HFF-Myc (cell line): ENCODE measurements at regions not wholly inside any gene's neighbourhood (a gene's known extent, or its start where the extent isn't known, plus 50 kb on each side); places are given as distances from the start of the nearest gene placed in this dataset.

Experiments
- DNase-seq: peaks from one replicate; pipeline ENCODE4 v3.0.0-alpha.2; 2011; ENCODE audit warnings: low read depth; ENCODE audit errors: extremely low read depth
- H3K4me3 ChIP-seq: replicated peaks from 2 replicates; pipeline ENCODE4 v1.5.1; 2011; ENCODE audit warnings: low read depth, mild to moderate bottlenecking, control low read depth, low read length
- TF ChIP-seq, protein P1 (sequence below): IDR thresholded peaks from 2 replicates; pipeline ENCODE4 v1.5.1; 2012; ENCODE audit warnings: mild to moderate bottlenecking, low read depth, low read length, control low read depth; ENCODE audit errors: missing control alignments

DNA sequence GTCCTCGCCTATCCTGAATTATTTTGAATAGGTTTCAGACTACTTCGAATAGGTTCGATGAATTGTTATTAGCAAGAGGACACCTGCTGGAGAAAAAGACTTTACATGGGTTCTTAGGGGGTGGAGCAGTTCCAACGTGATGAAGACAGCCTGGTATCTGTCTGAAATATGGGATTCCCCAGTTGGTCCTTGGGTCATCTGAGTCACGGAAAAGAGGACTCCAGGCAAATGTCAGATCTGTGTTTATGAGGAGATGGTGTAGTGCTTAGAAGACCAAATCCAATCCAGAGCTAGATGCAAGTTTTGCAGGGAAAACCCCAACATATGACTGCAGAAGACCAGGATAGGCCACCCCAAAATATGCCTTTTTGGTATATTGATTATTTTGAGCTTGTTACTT lies 98.9 kb upstream of the IGSF10 start:
- DNase-seq: no peak
- H3K4me3 ChIP-seq: no peak overlapping the region
- TF ChIP-seq, protein P1, sequence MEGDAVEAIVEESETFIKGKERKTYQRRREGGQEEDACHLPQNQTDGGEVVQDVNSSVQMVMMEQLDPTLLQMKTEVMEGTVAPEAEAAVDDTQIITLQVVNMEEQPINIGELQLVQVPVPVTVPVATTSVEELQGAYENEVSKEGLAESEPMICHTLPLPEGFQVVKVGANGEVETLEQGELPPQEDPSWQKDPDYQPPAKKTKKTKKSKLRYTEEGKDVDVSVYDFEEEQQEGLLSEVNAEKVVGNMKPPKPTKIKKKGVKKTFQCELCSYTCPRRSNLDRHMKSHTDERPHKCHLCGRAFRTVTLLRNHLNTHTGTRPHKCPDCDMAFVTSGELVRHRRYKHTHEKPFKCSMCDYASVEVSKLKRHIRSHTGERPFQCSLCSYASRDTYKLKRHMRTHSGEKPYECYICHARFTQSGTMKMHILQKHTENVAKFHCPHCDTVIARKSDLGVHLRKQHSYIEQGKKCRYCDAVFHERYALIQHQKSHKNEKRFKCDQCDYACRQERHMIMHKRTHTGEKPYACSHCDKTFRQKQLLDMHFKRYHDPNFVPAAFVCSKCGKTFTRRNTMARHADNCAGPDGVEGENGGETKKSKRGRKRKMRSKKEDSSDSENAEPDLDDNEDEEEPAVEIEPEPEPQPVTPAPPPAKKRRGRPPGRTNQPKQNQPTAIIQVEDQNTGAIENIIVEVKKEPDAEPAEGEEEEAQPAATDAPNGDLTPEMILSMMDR: no peak

- no peak overlapping the region for H3K4me3 ChIP-seq
- TF ChIP-seq, protein P1: no peak
- DNase-seq: no peak
Observed at GRCh38 chr3:151558661-151559060, 97.8 kb upstream of the IGSF10 start.

DNA sequence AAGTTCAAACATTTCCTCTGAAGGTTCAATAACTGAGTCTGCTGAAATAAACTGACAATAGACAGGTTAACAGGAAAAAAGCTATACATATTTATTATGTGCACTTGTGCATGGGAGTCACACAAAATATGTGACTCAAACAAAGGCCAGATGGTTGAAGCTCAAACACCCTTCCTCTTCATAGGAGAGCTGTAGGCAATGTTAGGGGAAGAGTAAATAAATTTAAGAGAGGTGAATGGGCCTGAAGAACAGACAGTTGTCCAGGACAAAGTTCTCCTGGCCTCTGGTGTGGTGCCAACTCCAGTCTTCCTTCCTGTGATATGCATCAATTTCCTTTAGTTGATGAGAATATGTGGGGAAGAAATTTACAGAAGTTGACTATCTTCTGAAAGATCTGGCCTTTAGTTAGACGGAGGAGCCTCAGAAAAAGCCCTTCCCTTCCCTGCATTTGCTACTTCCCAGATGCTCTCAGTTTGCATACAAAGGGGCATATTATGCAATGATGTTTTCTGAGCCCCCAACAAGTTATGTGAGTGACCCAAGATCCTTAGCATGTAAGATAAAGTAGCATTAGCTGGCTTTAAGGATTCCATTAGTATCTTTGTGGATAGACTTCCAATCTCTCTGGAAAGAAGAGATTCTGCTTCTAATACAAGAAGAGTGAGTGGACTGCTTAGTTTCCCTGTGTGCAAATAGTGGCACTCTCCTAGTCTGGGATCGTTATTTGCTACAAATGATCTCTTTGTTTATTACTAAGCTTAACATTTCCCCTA lies 96.4 kb upstream of the IGSF10 start:
- no peak overlapping the region for H3K4me3 ChIP-seq
- DNase-seq: no peak
- TF ChIP-seq, protein P1: no peak

DNA sequence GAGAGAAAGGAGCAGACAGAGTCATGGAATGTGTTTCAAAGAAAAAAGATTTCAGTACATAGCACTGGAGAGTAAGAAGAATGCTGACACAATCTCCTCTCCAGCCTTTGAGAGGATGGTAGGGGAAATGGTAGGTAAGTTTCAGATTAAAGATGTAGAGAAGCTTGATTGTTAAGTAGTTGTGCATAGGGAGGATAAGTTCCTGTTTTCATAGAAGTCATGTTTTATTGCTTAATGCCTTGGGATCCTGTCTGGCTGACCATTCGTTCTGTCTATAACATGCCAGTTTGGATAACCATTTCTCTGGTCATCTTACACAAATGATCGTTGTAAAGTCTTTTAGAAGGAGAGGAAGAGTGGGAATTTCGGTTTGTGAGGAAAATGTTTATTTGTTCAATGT lies 95.7 kb upstream of the IGSF10 start:
- no peak overlapping the region for H3K4me3 ChIP-seq
- TF ChIP-seq, protein P1: no peak
- no peak for DNase-seq

- no peak overlapping the region for H3K4me3 ChIP-seq
- DNase-seq: no peak
- TF ChIP-seq, protein P1: no peak
Observed at GRCh38 chr3:151555523-151555922, 94.7 kb upstream of the IGSF10 start.

DNA sequence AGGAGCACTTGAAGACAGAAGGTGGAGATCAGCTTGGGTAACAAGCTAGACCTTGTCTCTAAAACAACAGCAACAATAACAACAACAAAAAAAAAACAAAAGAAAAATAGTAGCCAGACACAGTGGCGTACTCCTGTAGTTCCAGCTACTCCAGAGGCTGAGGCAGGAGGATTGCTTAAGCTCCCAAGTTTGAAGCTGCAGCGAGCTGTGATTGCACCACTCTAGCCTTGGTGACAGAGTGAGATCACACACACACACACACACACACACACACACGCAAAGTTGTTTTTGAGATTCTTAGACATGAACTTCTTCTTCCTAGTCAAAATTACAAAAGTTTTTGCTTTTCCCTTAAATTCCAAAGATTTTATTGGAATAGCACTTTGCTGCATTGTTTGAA lies 93.0 kb upstream of the IGSF10 start:
- no peak overlapping the region for H3K4me3 ChIP-seq
- TF ChIP-seq, protein P1: no peak
- no peak for DNase-seq

DNA sequence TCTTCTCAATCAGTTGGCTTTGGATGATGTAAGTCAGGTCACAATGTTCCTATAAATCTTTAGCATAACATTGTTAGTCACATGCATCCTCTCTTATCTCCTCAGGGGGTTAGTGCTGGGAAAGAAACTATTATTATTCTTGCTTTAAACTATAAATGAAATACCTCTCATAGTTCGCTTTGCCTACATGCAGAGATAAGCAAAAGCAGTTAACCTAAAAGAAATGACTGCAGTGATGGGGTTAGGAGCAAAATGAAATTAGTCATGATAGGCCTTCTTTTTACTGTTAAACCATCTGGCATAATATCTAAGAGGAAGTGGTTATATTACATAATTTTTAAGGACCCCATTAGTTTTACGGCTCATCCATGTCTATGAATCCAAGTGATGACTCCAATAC lies 91.7 kb upstream of the IGSF10 start:
- no peak overlapping the region for H3K4me3 ChIP-seq
- no peak for DNase-seq
- TF ChIP-seq, protein P1: no peak
